ENCODE measurements at regions not wholly inside any gene's neighbourhood (a gene's known extent, or its start where the extent isn't known, plus 50 kb on each side); places are given as distances from the start of the nearest gene placed in this dataset.

GRCh38 chr20:61186771-61187472, 65.1 kb upstream of the CDH4 start:
- no peaks in the 10 kb centered on the region for H3K36me3 Mint-ChIP-seq (ENCODE audit: low read depth, unreplicated experiment)
- peak; percentile 52 for FAIRE-seq

GRCh38 chr20:61189534-61189933, 62.5 kb upstream of the CDH4 start:
- no peak overlapping the region for H3K4me3 ChIP-seq (ENCODE audit: insufficient read depth, low read depth, low read length)
- no peaks in the 10 kb centered on the region for H4K20me1 ChIP-seq (ENCODE audit: insufficient read depth, low read length)
- H3K79me2 ChIP-seq (ENCODE audit: insufficient read depth, low read length), result no peaks in the 10 kb centered on the region
- peaks cover 6% of the 10 kb centered on the region for H3K9me3 ChIP-seq (ENCODE audit: insufficient read depth, low read depth, low read length)
- no peak overlapping the region for H3K27ac ChIP-seq (ENCODE audit: low read depth, low read length)
- FAIRE-seq (no peak), DNase-seq (ENCODE audit: low read depth) (no peak)
- H3K9me3 Mint-ChIP-seq (ENCODE audit: unreplicated experiment), result peaks cover 4% of the 10 kb centered on the region
- TF ChIP-seq EZH2 (IDR thresholded peaks at IDR 0.05; ENCODE audit: insufficient read depth, low read length) (no peak), CTCF (IDR thresholded peaks at IDR 0.05; ENCODE audit: insufficient read depth, low read depth, low read length) (no peak)
- no peaks in the 10 kb centered on the region for H3K36me3 ChIP-seq (ENCODE audit: insufficient read depth, low read length)
- H3K27me3 Mint-ChIP-seq (ENCODE audit: low read depth, unreplicated experiment), result no peaks in the 10 kb centered on the region
- H3K4me3 Mint-ChIP-seq (ENCODE audit: unreplicated experiment), result no peak overlapping the region
- H3K27me3 ChIP-seq (ENCODE audit: insufficient read depth, low read length), result no peaks in the 10 kb centered on the region
- H2AFZ ChIP-seq (ENCODE audit: low read depth, low read length), result no peak overlapping the region
- H3K4me1 Mint-ChIP-seq (ENCODE audit: low read depth, unreplicated experiment), result peaks cover 44% of the 10 kb centered on the region
- no peak overlapping the region for H3K4me2 ChIP-seq (ENCODE audit: low read length)
- no peak overlapping the region for H3K9ac ChIP-seq (ENCODE audit: low read length)
- H3K4me1 ChIP-seq (ENCODE audit: insufficient read depth, low read length), result peaks cover 15% of the 10 kb centered on the region
- no peak overlapping the region for H3K27ac Mint-ChIP-seq (ENCODE audit: unreplicated experiment)
- no peaks in the 10 kb centered on the region for H3K36me3 Mint-ChIP-seq (ENCODE audit: low read depth, unreplicated experiment)

More at GRCh38 chr20:61186771-61187472, 65.1 kb upstream of the CDH4 start:
- Histone ChIP-seq H3K9ac (ENCODE audit: low read length) (peak overlapping the region; percentile 31), H3K4me3 (ENCODE audit: insufficient read depth, low read depth, low read length) (peak overlapping the region; percentile 15), H2AFZ (ENCODE audit: low read depth, low read length) (no peak overlapping the region), H4K20me1 (ENCODE audit: insufficient read depth, low read length) (no peaks in the 10 kb centered on the region), H3K27ac (ENCODE audit: low read depth, low read length) (peak overlapping the region; percentile 67), H3K79me2 (ENCODE audit: insufficient read depth, low read length) (no peaks in the 10 kb centered on the region), H3K27me3 (ENCODE audit: insufficient read depth, low read length) (no peaks in the 10 kb centered on the region), H3K36me3 (ENCODE audit: insufficient read depth, low read length) (no peaks in the 10 kb centered on the region), H3K9me3 (ENCODE audit: insufficient read depth, low read depth, low read length) (no peaks in the 10 kb centered on the region), H3K4me1 (ENCODE audit: insufficient read depth, low read length) (peaks cover 15% of the 10 kb centered on the region), H3K4me2 (ENCODE audit: low read length) (peak overlapping the region; percentile 72)
- Mint-ChIP-seq H3K27ac (ENCODE audit: unreplicated experiment) (peak overlapping the region; percentile 99), H3K9me3 (ENCODE audit: unreplicated experiment) (no peaks in the 10 kb centered on the region), H3K27me3 (ENCODE audit: low read depth, unreplicated experiment) (no peaks in the 10 kb centered on the region), H3K4me1 (ENCODE audit: low read depth, unreplicated experiment) (peaks cover 37% of the 10 kb centered on the region), H3K4me3 (ENCODE audit: unreplicated experiment) (no peak overlapping the region)
- DNase-seq (ENCODE audit: low read depth), result peak; percentile 60
- TF ChIP-seq EZH2 (IDR thresholded peaks at IDR 0.05; ENCODE audit: insufficient read depth, low read length) (no peak), CTCF (IDR thresholded peaks at IDR 0.05; ENCODE audit: insufficient read depth, low read depth, low read length) (no peak)

- Mint-ChIP-seq H3K4me1 (ENCODE audit: low read depth, unreplicated experiment) (peaks cover 31% of the 10 kb centered on the region), H3K9me3 (ENCODE audit: unreplicated experiment) (peaks cover 4% of the 10 kb centered on the region), H3K4me3 (ENCODE audit: unreplicated experiment) (no peak overlapping the region), H3K27ac (ENCODE audit: unreplicated experiment) (no peak overlapping the region), H3K27me3 (ENCODE audit: low read depth, unreplicated experiment) (peaks cover 5% of the 10 kb centered on the region), H3K36me3 (ENCODE audit: low read depth, unreplicated experiment) (no peaks in the 10 kb centered on the region)
- H3K27ac ChIP-seq (ENCODE audit: low read depth, low read length), result no peak overlapping the region
- no peaks in the 10 kb centered on the region for H4K20me1 ChIP-seq (ENCODE audit: insufficient read depth, low read length)
- H3K27me3 ChIP-seq (ENCODE audit: insufficient read depth, low read length), result no peaks in the 10 kb centered on the region
- peaks cover 6% of the 10 kb centered on the region for H3K9me3 ChIP-seq (ENCODE audit: insufficient read depth, low read depth, low read length)
- peaks cover 15% of the 10 kb centered on the region for H3K4me1 ChIP-seq (ENCODE audit: insufficient read depth, low read length)
- H3K4me3 ChIP-seq (ENCODE audit: insufficient read depth, low read depth, low read length), result no peak overlapping the region
- TF ChIP-seq EZH2 (IDR thresholded peaks at IDR 0.05; ENCODE audit: insufficient read depth, low read length) (no peak), CTCF (IDR thresholded peaks at IDR 0.05; ENCODE audit: insufficient read depth, low read depth, low read length) (no peak)
- H3K36me3 ChIP-seq (ENCODE audit: insufficient read depth, low read length), result no peaks in the 10 kb centered on the region
- no peak overlapping the region for H2AFZ ChIP-seq (ENCODE audit: low read depth, low read length)
- H3K79me2 ChIP-seq (ENCODE audit: insufficient read depth, low read length), result no peaks in the 10 kb centered on the region
- no peak for DNase-seq (ENCODE audit: low read depth)
- H3K9ac ChIP-seq (ENCODE audit: low read length), result no peak overlapping the region
- no peak overlapping the region for H3K4me2 ChIP-seq (ENCODE audit: low read length)
- FAIRE-seq, result no peak
Measured at GRCh38 chr20:61191096-61191495, 61.0 kb upstream of the CDH4 start.

Measured in astrocyte (in vitro differentiated cells and primary cell).